Neural crest cell (in vitro differentiated cells): ENCODE measurements at regions not wholly inside any gene's neighbourhood (a gene's known extent, or its start where the extent isn't known, plus 50 kb on each side); places are given as distances from the start of the nearest gene placed in this dataset.

Experiments used
- DNase-seq: peaks from one replicate; pipeline ENCODE4 v3.0.0; 2021; ENCODE audit warnings: low read depth, mixed read lengths, low spot score
- H3K27ac Mint-ChIP-seq: one replicate; pipeline ENCODE4 v1.8.0; 2021; ENCODE audit warnings: mild to moderate bottlenecking, mixed read lengths; ENCODE audit not compliant: unreplicated experiment
- H3K27me3 Mint-ChIP-seq: 2 replicates; pipeline ENCODE4 v1.8.0; 2021; ENCODE audit warnings: low read depth, mild to moderate bottlenecking, mixed read lengths
- H3K36me3 Mint-ChIP-seq: 2 replicates; pipeline ENCODE4 v1.8.0; 2021; ENCODE audit warnings: low read depth, mild to moderate bottlenecking, mixed read lengths
- H3K4me1 Mint-ChIP-seq: 2 replicates; pipeline ENCODE4 v1.8.0; 2021; ENCODE audit warnings: mixed read lengths
- H3K4me3 Mint-ChIP-seq: one replicate; pipeline ENCODE4 v1.8.0; 2021; ENCODE audit warnings: mild to moderate bottlenecking, mixed read lengths
- H3K9me3 Mint-ChIP-seq: 2 replicates; pipeline ENCODE4 v1.8.0; 2021; ENCODE audit warnings: mixed read lengths
- TF ChIP-seq, protein P1 (sequence below): fragments of 200-600 bp; sonication (generic); conservative IDR thresholded peaks from 2 replicates; pipeline ENCODE4 v1.5.0; 2021; ENCODE audit warnings: antibody characterized with exemption, mild to moderate bottlenecking

DNA sequence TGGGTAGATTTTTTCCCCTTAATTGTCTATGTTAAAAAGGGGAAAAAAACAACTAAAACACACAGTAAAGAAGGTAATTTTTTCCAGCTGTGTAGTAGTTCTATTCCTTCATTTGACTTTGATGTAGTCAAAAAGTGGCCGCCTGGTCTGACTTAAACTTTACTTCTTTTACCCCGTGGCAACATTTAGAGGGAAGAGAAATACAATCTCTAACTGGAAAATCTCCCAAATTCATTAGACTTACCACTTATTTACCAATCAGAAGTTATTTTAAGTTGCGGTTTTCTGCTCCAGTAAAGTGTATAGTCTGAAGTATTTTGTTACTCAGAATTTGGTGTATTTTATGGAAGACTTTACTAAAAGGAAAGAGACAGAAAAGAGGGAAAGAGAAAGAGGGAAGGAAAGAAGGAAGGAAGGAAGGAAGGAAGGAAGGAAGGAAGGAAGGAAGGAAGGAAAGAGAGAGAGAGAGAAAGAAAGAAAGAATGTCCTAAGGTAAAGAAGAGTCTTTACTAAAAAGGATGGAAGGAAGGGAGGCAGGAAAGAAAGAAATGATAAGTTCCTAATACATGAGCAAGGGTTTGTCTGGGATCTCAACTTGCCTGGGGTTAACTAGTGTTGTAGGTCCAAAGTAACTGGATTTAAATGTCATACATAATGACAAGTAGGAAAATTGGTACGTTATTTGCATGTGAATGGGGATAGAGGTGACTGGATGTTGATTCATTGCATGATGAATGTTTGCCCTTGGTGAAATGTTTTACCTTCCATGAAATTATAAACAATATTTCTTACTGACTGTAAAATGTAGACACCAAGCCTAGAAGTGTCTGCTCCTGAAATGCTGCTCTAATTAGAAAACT, 135.1 kb downstream of the SAMD5 start:
- H3K4me1 Mint-ChIP-seq, result peaks cover 26% of the 10 kb centered on the region
- no peaks in the 10 kb centered on the region for H3K36me3 Mint-ChIP-seq
- TF ChIP-seq, protein P1, sequence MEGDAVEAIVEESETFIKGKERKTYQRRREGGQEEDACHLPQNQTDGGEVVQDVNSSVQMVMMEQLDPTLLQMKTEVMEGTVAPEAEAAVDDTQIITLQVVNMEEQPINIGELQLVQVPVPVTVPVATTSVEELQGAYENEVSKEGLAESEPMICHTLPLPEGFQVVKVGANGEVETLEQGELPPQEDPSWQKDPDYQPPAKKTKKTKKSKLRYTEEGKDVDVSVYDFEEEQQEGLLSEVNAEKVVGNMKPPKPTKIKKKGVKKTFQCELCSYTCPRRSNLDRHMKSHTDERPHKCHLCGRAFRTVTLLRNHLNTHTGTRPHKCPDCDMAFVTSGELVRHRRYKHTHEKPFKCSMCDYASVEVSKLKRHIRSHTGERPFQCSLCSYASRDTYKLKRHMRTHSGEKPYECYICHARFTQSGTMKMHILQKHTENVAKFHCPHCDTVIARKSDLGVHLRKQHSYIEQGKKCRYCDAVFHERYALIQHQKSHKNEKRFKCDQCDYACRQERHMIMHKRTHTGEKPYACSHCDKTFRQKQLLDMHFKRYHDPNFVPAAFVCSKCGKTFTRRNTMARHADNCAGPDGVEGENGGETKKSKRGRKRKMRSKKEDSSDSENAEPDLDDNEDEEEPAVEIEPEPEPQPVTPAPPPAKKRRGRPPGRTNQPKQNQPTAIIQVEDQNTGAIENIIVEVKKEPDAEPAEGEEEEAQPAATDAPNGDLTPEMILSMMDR, result no peak
- no peak overlapping the region for H3K27ac Mint-ChIP-seq
- H3K4me3 Mint-ChIP-seq, result no peak overlapping the region
- H3K27me3 Mint-ChIP-seq, result no peaks in the 10 kb centered on the region
- no peak for DNase-seq
- H3K9me3 Mint-ChIP-seq, result no peaks in the 10 kb centered on the region

DNA sequence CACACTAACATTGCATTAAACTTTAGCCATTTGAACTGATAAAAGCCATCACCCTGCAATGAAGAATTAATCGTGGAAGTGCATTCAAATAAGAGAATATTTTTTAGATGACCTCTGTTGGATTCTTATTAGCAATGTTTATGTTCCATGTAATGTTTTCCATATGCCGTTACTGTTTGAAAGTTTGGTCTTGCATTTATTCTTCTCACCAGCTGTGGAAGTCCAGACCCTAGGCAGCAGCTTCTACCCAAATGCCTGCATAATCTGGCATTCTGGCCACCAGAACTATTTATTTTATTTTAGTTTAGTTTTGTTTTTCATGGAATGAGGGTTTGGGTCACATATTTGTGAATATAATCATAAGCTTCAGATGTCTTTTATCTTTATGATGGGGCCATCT, 140.4 kb downstream of the SAMD5 start:
- Mint-ChIP-seq H3K4me1 (peaks cover 18% of the 10 kb centered on the region), H3K36me3 (no peaks in the 10 kb centered on the region), H3K9me3 (no peaks in the 10 kb centered on the region), H3K4me3 (no peak overlapping the region), H3K27ac (no peak overlapping the region), H3K27me3 (no peaks in the 10 kb centered on the region)
- DNase-seq, result no peak
- TF ChIP-seq, protein P1, result no peak

DNA sequence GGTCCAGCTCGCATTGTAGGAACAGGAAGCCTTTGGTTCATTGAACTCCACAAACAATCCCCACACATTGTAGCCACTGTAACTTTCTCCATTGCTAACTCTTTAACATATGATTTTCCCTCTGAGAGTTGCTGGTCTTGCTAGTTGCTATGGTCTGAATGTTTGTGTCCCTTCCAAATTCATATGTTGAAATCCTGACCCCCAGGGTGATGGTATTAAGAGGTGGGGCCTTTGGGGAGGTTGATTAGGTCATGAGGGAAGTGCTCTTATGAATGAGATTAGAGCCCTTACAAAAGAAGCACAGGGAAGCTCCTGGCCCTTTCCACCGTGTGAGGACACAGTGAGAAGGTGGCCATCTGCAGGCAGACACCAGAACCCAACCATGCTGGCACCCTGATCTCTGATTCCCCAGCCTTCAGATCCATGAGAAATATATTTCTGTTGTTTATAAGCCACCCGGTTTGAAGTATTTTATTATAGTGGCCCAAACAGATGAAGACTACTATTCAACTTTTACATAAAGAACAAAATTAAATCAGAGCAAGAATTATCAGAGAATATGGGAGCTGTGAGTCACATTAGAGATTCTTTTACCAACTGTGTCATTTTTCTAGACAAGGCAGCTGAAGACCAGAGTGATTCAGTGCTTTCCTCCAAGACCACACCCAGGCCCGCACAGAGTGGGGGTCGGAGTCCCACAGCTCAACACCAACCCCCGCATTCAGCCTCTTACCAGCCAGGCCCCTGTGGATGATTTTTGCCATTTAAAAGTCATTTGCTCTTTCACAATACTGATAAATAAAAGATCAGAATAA, 143.0 kb downstream of the SAMD5 start:
- no peaks in the 10 kb centered on the region for H3K27me3 Mint-ChIP-seq

DNA sequence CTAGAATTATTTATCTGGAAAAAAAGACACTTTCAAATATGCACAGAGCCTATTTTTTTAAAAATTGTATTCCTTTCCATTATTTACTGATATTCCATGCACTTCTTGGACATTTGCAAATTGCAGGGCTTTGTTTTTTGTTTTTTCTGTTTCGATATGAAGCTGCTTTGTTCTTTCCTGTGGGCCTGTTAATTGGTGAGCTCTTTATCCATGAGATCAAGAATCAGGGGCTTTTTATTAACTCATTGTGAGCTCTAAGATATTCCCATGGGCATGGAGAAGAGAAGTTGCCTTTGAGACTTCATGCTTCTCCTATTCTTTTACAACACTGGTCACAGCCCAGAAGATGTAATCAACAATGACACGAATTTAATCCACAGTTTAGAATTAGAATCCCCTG, 145.1 kb downstream of the SAMD5 start:
- TF ChIP-seq, protein P1, result no peak
- Mint-ChIP-seq H3K27me3 (no peaks in the 10 kb centered on the region), H3K4me3 (no peak overlapping the region), H3K27ac (no peak overlapping the region), H3K9me3 (no peaks in the 10 kb centered on the region), H3K36me3 (no peaks in the 10 kb centered on the region), H3K4me1 (peaks cover 17% of the 10 kb centered on the region)
- no peak for DNase-seq

More for the DNA sequence above, 143.0 kb downstream of the SAMD5 start:
- Mint-ChIP-seq H3K9me3 (no peaks in the 10 kb centered on the region), H3K4me3 (no peak overlapping the region), H3K36me3 (no peaks in the 10 kb centered on the region), H3K4me1 (peaks cover 17% of the 10 kb centered on the region), H3K27ac (no peak overlapping the region)
- TF ChIP-seq, protein P1, result no peak
- no peak for DNase-seq

DNA sequence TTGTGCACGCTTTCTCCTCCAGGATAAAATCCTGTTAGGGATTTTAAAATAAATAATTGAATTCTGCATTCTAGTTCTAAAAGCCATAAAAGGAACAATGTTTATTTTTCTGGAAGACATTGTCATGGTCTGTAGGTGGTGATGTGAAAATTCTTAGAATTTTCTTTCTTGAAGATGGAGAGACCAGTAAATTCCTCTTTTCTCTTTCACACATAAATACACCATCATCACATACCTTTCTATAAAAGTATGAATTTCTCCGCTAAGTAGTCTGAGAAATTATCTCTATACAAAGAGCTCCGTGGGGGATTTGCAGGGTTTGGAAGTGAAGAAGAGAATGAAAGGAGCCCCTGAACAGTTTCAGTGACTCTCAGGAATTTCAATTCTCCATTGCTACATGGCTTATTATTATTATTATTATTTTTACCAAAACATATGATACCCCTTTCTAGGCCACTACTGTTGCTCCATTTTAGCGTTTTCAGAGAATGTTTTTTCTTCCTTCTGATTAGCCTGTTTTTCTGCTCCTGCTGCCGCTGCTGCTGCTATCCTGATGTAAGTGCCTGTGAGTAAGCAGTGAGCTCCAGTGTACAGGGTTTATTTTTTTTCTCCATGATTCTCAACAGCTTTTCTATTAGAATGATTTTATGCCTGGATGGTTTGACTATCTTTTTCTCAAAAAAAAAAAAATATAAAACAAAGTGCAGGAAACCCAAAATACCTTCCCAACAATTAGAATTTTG, 145.8 kb downstream of the SAMD5 start:
- no peak for DNase-seq
- Mint-ChIP-seq H3K9me3 (no peaks in the 10 kb centered on the region), H3K27me3 (no peaks in the 10 kb centered on the region), H3K36me3 (no peaks in the 10 kb centered on the region), H3K27ac (no peak overlapping the region), H3K4me1 (peaks cover 17% of the 10 kb centered on the region), H3K4me3 (no peak overlapping the region)
- TF ChIP-seq, protein P1, result no peak
